CD14-positive monocyte (primary cell): ENCODE measurements at regions not wholly inside any gene's neighbourhood (a gene's known extent, or its start where the extent isn't known, plus 50 kb on each side); places are given as distances from the start of the nearest gene placed in this dataset.

Source experiments
- DNase-seq, 3 donors: peaks; one replicate each; pipeline ENCODE4 v3.0.0-alpha.2; 2011 to 2022
- H2AFZ ChIP-seq: 2 replicates; pipeline ENCODE4 v1.6.0; 2012; ENCODE audit warnings: mild to moderate bottlenecking, low read depth, low read length, inconsistent platforms; ENCODE audit not compliant: insufficient read depth, poor library complexity, severe bottlenecking
- H3K27ac ChIP-seq, 2 donors: 1 replicate in 1 of 2; 2 replicates in 1 of 2; pipeline ENCODE4 v1.5.1; 2012 to 2013; ENCODE audit warnings: low read length in 2 of 2, control low read depth in 1 of 2, inconsistent platforms in 1 of 2, low read depth in 1 of 2, mild to moderate bottlenecking in 1 of 2
- H3K27me3 ChIP-seq, 2 donors: one replicate each; pipeline versions ENCODE4 v1.6.0 to v1.6.1; 2011 to 2013; ENCODE audit warnings: low read length in 2 of 2; ENCODE audit not compliant: control insufficient read depth in 2 of 2, insufficient read depth in 2 of 2
- H3K36me3 ChIP-seq, 2 donors: replicated peaks in 1 of 2; 1 replicate in 1 of 2; 2 replicates in 1 of 2; pipeline versions ENCODE4 v1.5.1 to v1.6.1; 2012 to 2013; ENCODE audit warnings: low read length in 2 of 2, control low read depth in 1 of 2, inconsistent platforms in 1 of 2, mild to moderate bottlenecking in 1 of 2; ENCODE audit not compliant: insufficient read depth in 2 of 2, control insufficient read depth in 1 of 2
- H3K4me1 ChIP-seq, 2 donors: 1 replicate in 1 of 2; 2 replicates in 1 of 2; pipeline versions ENCODE4 v1.5.1 to v1.6.1; 2012 to 2013; ENCODE audit warnings: low read length in 2 of 2, control low read depth in 1 of 2, inconsistent platforms in 1 of 2, mild to moderate bottlenecking in 1 of 2, moderate library complexity in 1 of 2; ENCODE audit not compliant: insufficient read depth in 2 of 2, control insufficient read depth in 1 of 2
- H3K4me2 ChIP-seq: replicated peaks from 2 replicates; pipeline ENCODE3; 2012; ENCODE audit warnings: low read length, moderate library complexity, mild to moderate bottlenecking; ENCODE audit not compliant: poor library complexity, severe bottlenecking; ENCODE audit errors: extremely low read depth
- H3K4me3 ChIP-seq, 3 experiments: fragments of 200-600 bp in 1 of 3; sonication (generic) in 1 of 3; replicated peaks in 1 of 3; 1 replicate in 2 of 3; 2 replicates in 1 of 3; pipeline ENCODE4 v1.5.1; 2011 to 2013; ENCODE audit warnings: low read length in 3 of 3, mild to moderate bottlenecking in 3 of 3, control low read depth in 2 of 3, low read depth in 2 of 3, inconsistent platforms in 1 of 3, moderate library complexity in 1 of 3
- H3K79me2 ChIP-seq: 2 replicates; pipeline ENCODE4 v1.6.0; 2012; ENCODE audit warnings: mild to moderate bottlenecking, control low read depth, inconsistent platforms, low read length, moderate library complexity; ENCODE audit not compliant: insufficient read depth
- H3K9ac ChIP-seq: 2 replicates; pipeline ENCODE4 v1.6.0; 2017; ENCODE audit warnings: low read length, mild to moderate bottlenecking; ENCODE audit not compliant: insufficient read depth, poor library complexity, severe bottlenecking
- H3K9me3 ChIP-seq, 2 donors: replicated peaks in 1 of 2; 1 replicate in 1 of 2; 2 replicates in 1 of 2; pipeline versions ENCODE4 v1.5.1 to v1.6.1; 2012 to 2013; ENCODE audit warnings: low read length in 2 of 2, control low read depth in 1 of 2; ENCODE audit not compliant: control insufficient read depth in 1 of 2, insufficient read depth in 1 of 2
- H4K20me1 ChIP-seq: 2 replicates; pipeline ENCODE4 v1.6.0; 2012; ENCODE audit warnings: mild to moderate bottlenecking, low read length, control low read depth, moderate library complexity; ENCODE audit not compliant: insufficient read depth
- H3K27ac Mint-ChIP-seq, 7 donors: one replicate each; pipeline ENCODE4 v1.8.0; 2020; ENCODE audit warnings: mild to moderate bottlenecking in 7 of 7, mixed read lengths in 7 of 7, moderate library complexity in 6 of 7, inconsistent platforms in 2 of 7
- H3K27me3 Mint-ChIP-seq, 3 donors: one replicate each; pipeline ENCODE4 v1.8.0; 2021 to 2022; ENCODE audit warnings: low read depth in 3 of 3, mild to moderate bottlenecking in 3 of 3, mixed read lengths in 3 of 3, moderate library complexity in 3 of 3, inconsistent platforms in 1 of 3
- H3K36me3 Mint-ChIP-seq, 2 donors: one replicate each; pipeline ENCODE4 v1.8.0; 2020; ENCODE audit warnings: mixed read lengths in 2 of 2, inconsistent platforms in 1 of 2, mild to moderate bottlenecking in 1 of 2
- H3K4me1 Mint-ChIP-seq: one replicate; pipeline ENCODE4 v1.8.0; 2020; ENCODE audit warnings: mild to moderate bottlenecking, mixed read lengths
- H3K4me3 Mint-ChIP-seq, 2 donors: one replicate each; pipeline ENCODE4 v1.8.0; 2020; ENCODE audit warnings: mild to moderate bottlenecking in 2 of 2, mixed read lengths in 2 of 2, moderate library complexity in 1 of 2
- H3K9me3 Mint-ChIP-seq, 7 donors: one replicate each; pipeline ENCODE4 v1.8.0; 2020 to 2022; ENCODE audit warnings: mixed read lengths in 7 of 7, mild to moderate bottlenecking in 6 of 7, moderate library complexity in 6 of 7, inconsistent platforms in 2 of 7
- CTCF ChIP-seq: fragments of 200-600 bp; IDR thresholded peaks from one replicate; pipeline ENCODE4 v1.8.0; 2022; ENCODE audit warnings: antibody characterized with exemption, mild to moderate bottlenecking
- WGBS: methylation state at CpG from one replicate; pipeline ENCODE4 v1.1.5; 2013; ENCODE audit warnings: missing lambda C conversion rate; ENCODE audit not compliant: insufficient coverage; 5-methylcytosine and 5-hydroxymethylcytosine counted together
- intact Hi-C, 2 donors: fragments of 100-400 bp; cut with micrococcal nuclease; formaldehyde crosslinking; loops; one replicate each; pipeline versions ENCODE4 v1.15.0 to v1.15.1; 2023

- Histone ChIP-seq H3K4me2 (no peak overlapping the region), H3K4me3 (no peak overlapping the region), H3K9ac (no peak overlapping the region), H3K27ac (no peak overlapping the region), H3K79me2 (no peaks in the 10 kb centered on the region), H3K9me3 (no peaks in the 10 kb centered on the region), H3K27me3 (no peaks in the 10 kb centered on the region), H2AFZ (no peak overlapping the region), H3K4me1 (no peaks in the 10 kb centered on the region), H3K36me3 (no peaks in the 10 kb centered on the region), H4K20me1 (no peaks in the 10 kb centered on the region)
- WGBS: 81% methylated on average over 10 of the region's 13 CpGs
- peaks cover 0 to 1% (median 0%) of the 10 kb centered on the region in 7 donors for H3K9me3 Mint-ChIP-seq
- no peak for DNase-seq
- peaks cover 0 to 5% (median 2%) of the 10 kb centered on the region in 3 donors for H3K27me3 Mint-ChIP-seq
- no peaks in the 10 kb centered on the region for H3K36me3 Mint-ChIP-seq
- no peak overlapping the region for H3K27ac Mint-ChIP-seq
- intact Hi-C loops: no loop called here
- H3K4me3 Mint-ChIP-seq: no peak overlapping the region
- H3K4me1 Mint-ChIP-seq: no peaks in the 10 kb centered on the region
- TF ChIP-seq CTCF: no peak
These were observed 72.0 kb upstream of the RAB6C start for GRCh38 chr2:129907256-129907998.

- H3K4me1 ChIP-seq: no peaks in the 10 kb centered on the region
- intact Hi-C loops: no loop called here
- no peak overlapping the region for H3K4me3 ChIP-seq
- no peak overlapping the region for H2AFZ ChIP-seq
- Mint-ChIP-seq H3K27ac (no peak overlapping the region), H3K4me1 (no peaks in the 10 kb centered on the region), H3K4me3 (no peak overlapping the region), H3K27me3 (peaks cover 0 to 5% (median 0%) of the 10 kb centered on the region in 3 donors), H3K9me3 (peaks cover 0 to 1% (median 0%) of the 10 kb centered on the region in 7 donors), H3K36me3 (no peaks in the 10 kb centered on the region)
- no peak overlapping the region for H3K9ac ChIP-seq
- 96% methylated on average over 12 of the region's 18 CpGs for WGBS
- no peak overlapping the region for H3K27ac ChIP-seq
- H4K20me1 ChIP-seq: no peaks in the 10 kb centered on the region
- H3K9me3 ChIP-seq: no peaks in the 10 kb centered on the region
- H3K4me2 ChIP-seq: no peak overlapping the region
- no peak for TF ChIP-seq CTCF
- no peak for DNase-seq
- no peaks in the 10 kb centered on the region for H3K79me2 ChIP-seq
- H3K36me3 ChIP-seq: no peaks in the 10 kb centered on the region
- H3K27me3 ChIP-seq: no peaks in the 10 kb centered on the region
These were observed 70.6 kb upstream of the RAB6C start for GRCh38 chr2:129908721-129909373.
